K562 (cell line): ENCODE measurements at regions not wholly inside any gene's neighbourhood (a gene's known extent, or its start where the extent isn't known, plus 50 kb on each side); places are given as distances from the start of the nearest gene placed in this dataset.

Experiments used
- ARNT ChIP-seq, 2 experiments: fragments of 450-650 bp; IDR thresholded peaks; 2 replicates each; pipeline ENCODE4 v1.6.1; 2016; ENCODE audit warnings: mild to moderate bottlenecking in 1 of 2
- BACH1 ChIP-seq: fragments of 200-800 bp; sonication (Bioruptor generic); IDR thresholded peaks from 2 replicates; pipeline ENCODE4 v1.6.1; 2016; ENCODE audit warnings: missing genetic modification characterization, missing compliant biosample characterization
- CREB3L1 ChIP-seq: fragments of 450-650 bp; IDR thresholded peaks from 2 replicates; pipeline ENCODE4 v1.6.1; 2014; ENCODE audit warnings: low read depth, mild to moderate bottlenecking, moderate library complexity, borderline replicate concordance
- CTCF ChIP-seq, 3 experiments: IDR thresholded peaks in 2 of 3; conservative IDR thresholded peaks in 1 of 3; 2 replicates each; pipeline ENCODE4 v1.5.1; 2011 to 2012; ENCODE audit warnings: low read length in 3 of 3, mild to moderate bottlenecking in 3 of 3, control low read depth in 2 of 3, improper control_type of control experiment in 1 of 3, inconsistent platforms in 1 of 3, low read depth in 1 of 3, mixed read lengths in 1 of 3, moderate library complexity in 1 of 3; ENCODE audit not compliant: insufficient read depth in 2 of 3
- ETV6 ChIP-seq, 3 experiments: fragments of 150-350 bp in 1 of 3; sonication (generic) in 1 of 3; formaldehyde crosslinking in 1 of 3; IDR thresholded peaks; 2 replicates each; pipeline versions ENCODE4 v1.6.1 to v1.8.0; 2014 to 2022; ENCODE audit warnings: borderline replicate concordance in 2 of 3, low read depth in 2 of 3, antibody characterized with exemption in 1 of 3, low read length in 1 of 3, mild to moderate bottlenecking in 1 of 3, missing genetic modification reagents in 1 of 3
- FIP1L1 ChIP-seq: fragments of 200-400 bp; formaldehyde crosslinking; IDR thresholded peaks from 2 replicates; pipeline ENCODE4 v1.6.1; 2018; ENCODE audit warnings: mild to moderate bottlenecking, low read depth, low read length; ENCODE audit not compliant: poor library complexity, severe bottlenecking
- PRPF4 ChIP-seq: fragments of 200-400 bp; formaldehyde crosslinking; IDR thresholded peaks from one replicate; pipeline ENCODE4 v1.6.1; 2017; ENCODE audit warnings: low read length, low read depth, mild to moderate bottlenecking; ENCODE audit not compliant: insufficient read depth, poor library complexity, severe bottlenecking
- TBL1XR1 ChIP-seq, 2 experiments: IDR thresholded peaks; 2 replicates each; pipeline ENCODE4 v1.6.1; 2012; ENCODE audit warnings: improper control_type of control experiment in 2 of 2, low read length in 2 of 2, mild to moderate bottlenecking in 1 of 2

- no peak for TF ChIP-seq CREB3L1
- no peak for TF ChIP-seq FIP1L1
- TF ChIP-seq BACH1 (tag) = no peak
- TF ChIP-seq ETV6 (IDR thresholded peaks at IDR 0.05; ENCODE audit: borderline replicate concordance in 1 of 2, low read depth in 2 of 2, low read length in 1 of 2) = no peak
- TF ChIP-seq ETV6 (CRISPR knock-in tag; IDR thresholded peaks at IDR 0.05; ENCODE audit: borderline replicate concordance) = no peak
- no peak for TF ChIP-seq CTCF (IDR thresholded peaks at IDR 0.05 in 2 of 3, conservative IDR thresholded peaks at IDR 0.05 in 1 of 3; ENCODE audit: insufficient read depth in 2 of 3, low read depth in 1 of 3, low read length in 3 of 3)
- TF ChIP-seq ARNT (IDR thresholded peaks at IDR 0.05) = no peak
- no peak for TF ChIP-seq TBL1XR1 (IDR thresholded peaks at IDR 0.05; ENCODE audit: low read length in 2 of 2)
- no peak for TF ChIP-seq PRPF4
These were observed 1392.5 kb downstream of the RAPGEF2 start for GRCh38 chr4:160495356-160495755.
